Liver (tissue), 3 donors: ENCODE measurements at regions not wholly inside any gene's neighbourhood (a gene's known extent, or its start where the extent isn't known, plus 50 kb on each side); places are given as distances from the start of the nearest gene placed in this dataset.

Source experiments
- EGR1 ChIP-seq, 2 donors: IDR thresholded peaks; 2 replicates each; pipeline ENCODE4 v1.6.1; 2016 to 2018; ENCODE audit warnings: antibody characterized with exemption in 2 of 2, low read depth in 2 of 2
- FOXA1 ChIP-seq: IDR thresholded peaks from 2 replicates; pipeline ENCODE4 v1.6.1; 2016; ENCODE audit warnings: antibody characterized with exemption
- HNF4A ChIP-seq, 2 donors: conservative IDR thresholded peaks; 2 replicates each; pipeline ENCODE4 v1.6.1; 2016; ENCODE audit warnings: antibody characterized with exemption in 2 of 2, mild to moderate bottlenecking in 2 of 2
- JUND ChIP-seq, 2 donors: IDR thresholded peaks; 2 replicates each; pipeline ENCODE4 v1.6.1; 2016; ENCODE audit warnings: antibody characterized with exemption in 2 of 2
- RAD21 ChIP-seq, 2 donors: IDR thresholded peaks; 2 replicates each; pipeline ENCODE4 v1.6.1; 2016; ENCODE audit warnings: antibody characterized with exemption in 2 of 2, mild to moderate bottlenecking in 2 of 2
- RXRA ChIP-seq, 2 donors: IDR thresholded peaks; 2 replicates each; pipeline ENCODE4 v1.6.1; 2017 to 2018; ENCODE audit warnings: antibody characterized with exemption in 2 of 2, mild to moderate bottlenecking in 1 of 2
- SP1 ChIP-seq: IDR thresholded peaks from 2 replicates; pipeline ENCODE4 v1.6.1; 2018; ENCODE audit warnings: antibody characterized with exemption, mild to moderate bottlenecking
- TAF1 ChIP-seq: conservative IDR thresholded peaks from 2 replicates; pipeline ENCODE4 v1.6.1; 2016; ENCODE audit warnings: antibody characterized with exemption, mild to moderate bottlenecking
- YY1 ChIP-seq: IDR thresholded peaks from 2 replicates; pipeline ENCODE4 v1.6.1; 2016; ENCODE audit warnings: antibody characterized with exemption, mild to moderate bottlenecking
- TF ChIP-seq, protein P1 (sequence below): fragments of 150-350 bp; IDR thresholded peaks from 2 replicates; pipeline ENCODE4 v1.5.1; 2017; ENCODE audit warnings: improper control_type of control experiment, low read depth, low read length; ENCODE audit not compliant: missing input control
- TF ChIP-seq, protein P2 (sequence below): IDR thresholded peaks from 2 replicates; pipeline ENCODE4 v1.6.1; 2016; ENCODE audit warnings: antibody characterized with exemption
- TF ChIP-seq, protein P3 (sequence below): IDR thresholded peaks from 2 replicates; pipeline ENCODE4 v1.6.1; 2016; ENCODE audit warnings: antibody characterized with exemption
- TF ChIP-seq, protein P4 (sequence below): IDR thresholded peaks from 2 replicates; pipeline ENCODE4 v1.6.1; 2016; ENCODE audit warnings: antibody characterized with exemption
- TF ChIP-seq, protein P5 (sequence below): IDR thresholded peaks from 2 replicates; pipeline ENCODE4 v1.6.1; 2016; ENCODE audit warnings: antibody characterized with exemption, mild to moderate bottlenecking
- donor health status: healthy.
- donor health status: healthy.

DNA sequence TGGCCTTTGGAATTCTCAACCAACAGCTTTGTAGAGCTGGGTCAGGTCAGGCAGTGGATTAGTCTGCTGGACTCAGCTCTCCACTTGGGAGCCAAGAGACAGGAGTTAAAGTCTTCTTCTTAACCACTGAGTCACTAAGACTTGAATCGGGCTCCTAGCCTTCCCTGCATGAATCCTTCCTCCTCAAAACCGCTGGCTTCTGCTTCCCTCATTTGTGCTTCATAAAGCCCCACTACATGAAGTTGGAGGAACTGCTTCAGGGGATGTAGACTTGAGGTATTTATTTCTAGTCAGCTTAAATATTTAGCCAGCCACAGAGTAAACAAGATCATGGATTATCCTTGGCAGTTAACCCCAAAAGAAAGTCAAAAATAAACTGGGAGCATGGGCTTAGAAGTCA, 536.3 kb upstream of the TNP1 start:
- TF ChIP-seq, protein P1, sequence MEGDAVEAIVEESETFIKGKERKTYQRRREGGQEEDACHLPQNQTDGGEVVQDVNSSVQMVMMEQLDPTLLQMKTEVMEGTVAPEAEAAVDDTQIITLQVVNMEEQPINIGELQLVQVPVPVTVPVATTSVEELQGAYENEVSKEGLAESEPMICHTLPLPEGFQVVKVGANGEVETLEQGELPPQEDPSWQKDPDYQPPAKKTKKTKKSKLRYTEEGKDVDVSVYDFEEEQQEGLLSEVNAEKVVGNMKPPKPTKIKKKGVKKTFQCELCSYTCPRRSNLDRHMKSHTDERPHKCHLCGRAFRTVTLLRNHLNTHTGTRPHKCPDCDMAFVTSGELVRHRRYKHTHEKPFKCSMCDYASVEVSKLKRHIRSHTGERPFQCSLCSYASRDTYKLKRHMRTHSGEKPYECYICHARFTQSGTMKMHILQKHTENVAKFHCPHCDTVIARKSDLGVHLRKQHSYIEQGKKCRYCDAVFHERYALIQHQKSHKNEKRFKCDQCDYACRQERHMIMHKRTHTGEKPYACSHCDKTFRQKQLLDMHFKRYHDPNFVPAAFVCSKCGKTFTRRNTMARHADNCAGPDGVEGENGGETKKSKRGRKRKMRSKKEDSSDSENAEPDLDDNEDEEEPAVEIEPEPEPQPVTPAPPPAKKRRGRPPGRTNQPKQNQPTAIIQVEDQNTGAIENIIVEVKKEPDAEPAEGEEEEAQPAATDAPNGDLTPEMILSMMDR, result no peak
- TF ChIP-seq FOXA1 (no peak), HNF4A (conservative IDR thresholded peaks at IDR 0.05) (no peak), YY1 (no peak), RAD21 (IDR thresholded peaks at IDR 0.05) (no peak), EGR1 (IDR thresholded peaks at IDR 0.05; ENCODE audit: low read depth in 2 of 2) (no peak), SP1 (no peak), JUND (IDR thresholded peaks at IDR 0.05) (no peak), TAF1 (no peak), RXRA (IDR thresholded peaks at IDR 0.05) (no peak)
- TF ChIP-seq, protein P2, sequence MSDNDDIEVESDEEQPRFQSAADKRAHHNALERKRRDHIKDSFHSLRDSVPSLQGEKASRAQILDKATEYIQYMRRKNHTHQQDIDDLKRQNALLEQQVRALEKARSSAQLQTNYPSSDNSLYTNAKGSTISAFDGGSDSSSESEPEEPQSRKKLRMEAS, result no peak
- TF ChIP-seq, protein P3, sequence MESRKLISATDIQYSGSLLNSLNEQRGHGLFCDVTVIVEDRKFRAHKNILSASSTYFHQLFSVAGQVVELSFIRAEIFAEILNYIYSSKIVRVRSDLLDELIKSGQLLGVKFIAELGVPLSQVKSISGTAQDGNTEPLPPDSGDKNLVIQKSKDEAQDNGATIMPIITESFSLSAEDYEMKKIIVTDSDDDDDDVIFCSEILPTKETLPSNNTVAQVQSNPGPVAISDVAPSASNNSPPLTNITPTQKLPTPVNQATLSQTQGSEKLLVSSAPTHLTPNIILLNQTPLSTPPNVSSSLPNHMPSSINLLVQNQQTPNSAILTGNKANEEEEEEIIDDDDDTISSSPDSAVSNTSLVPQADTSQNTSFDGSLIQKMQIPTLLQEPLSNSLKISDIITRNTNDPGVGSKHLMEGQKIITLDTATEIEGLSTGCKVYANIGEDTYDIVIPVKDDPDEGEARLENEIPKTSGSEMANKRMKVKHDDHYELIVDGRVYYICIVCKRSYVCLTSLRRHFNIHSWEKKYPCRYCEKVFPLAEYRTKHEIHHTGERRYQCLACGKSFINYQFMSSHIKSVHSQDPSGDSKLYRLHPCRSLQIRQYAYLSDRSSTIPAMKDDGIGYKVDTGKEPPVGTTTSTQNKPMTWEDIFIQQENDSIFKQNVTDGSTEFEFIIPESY, result no peak
- TF ChIP-seq, protein P4, sequence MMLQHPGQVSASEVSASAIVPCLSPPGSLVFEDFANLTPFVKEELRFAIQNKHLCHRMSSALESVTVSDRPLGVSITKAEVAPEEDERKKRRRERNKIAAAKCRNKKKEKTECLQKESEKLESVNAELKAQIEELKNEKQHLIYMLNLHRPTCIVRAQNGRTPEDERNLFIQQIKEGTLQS, result no peak
- TF ChIP-seq, protein P5, sequence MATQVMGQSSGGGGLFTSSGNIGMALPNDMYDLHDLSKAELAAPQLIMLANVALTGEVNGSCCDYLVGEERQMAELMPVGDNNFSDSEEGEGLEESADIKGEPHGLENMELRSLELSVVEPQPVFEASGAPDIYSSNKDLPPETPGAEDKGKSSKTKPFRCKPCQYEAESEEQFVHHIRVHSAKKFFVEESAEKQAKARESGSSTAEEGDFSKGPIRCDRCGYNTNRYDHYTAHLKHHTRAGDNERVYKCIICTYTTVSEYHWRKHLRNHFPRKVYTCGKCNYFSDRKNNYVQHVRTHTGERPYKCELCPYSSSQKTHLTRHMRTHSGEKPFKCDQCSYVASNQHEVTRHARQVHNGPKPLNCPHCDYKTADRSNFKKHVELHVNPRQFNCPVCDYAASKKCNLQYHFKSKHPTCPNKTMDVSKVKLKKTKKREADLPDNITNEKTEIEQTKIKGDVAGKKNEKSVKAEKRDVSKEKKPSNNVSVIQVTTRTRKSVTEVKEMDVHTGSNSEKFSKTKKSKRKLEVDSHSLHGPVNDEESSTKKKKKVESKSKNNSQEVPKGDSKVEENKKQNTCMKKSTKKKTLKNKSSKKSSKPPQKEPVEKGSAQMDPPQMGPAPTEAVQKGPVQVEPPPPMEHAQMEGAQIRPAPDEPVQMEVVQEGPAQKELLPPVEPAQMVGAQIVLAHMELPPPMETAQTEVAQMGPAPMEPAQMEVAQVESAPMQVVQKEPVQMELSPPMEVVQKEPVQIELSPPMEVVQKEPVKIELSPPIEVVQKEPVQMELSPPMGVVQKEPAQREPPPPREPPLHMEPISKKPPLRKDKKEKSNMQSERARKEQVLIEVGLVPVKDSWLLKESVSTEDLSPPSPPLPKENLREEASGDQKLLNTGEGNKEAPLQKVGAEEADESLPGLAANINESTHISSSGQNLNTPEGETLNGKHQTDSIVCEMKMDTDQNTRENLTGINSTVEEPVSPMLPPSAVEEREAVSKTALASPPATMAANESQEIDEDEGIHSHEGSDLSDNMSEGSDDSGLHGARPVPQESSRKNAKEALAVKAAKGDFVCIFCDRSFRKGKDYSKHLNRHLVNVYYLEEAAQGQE, result no peak
